Spleen (tissue), 11 donors: ENCODE measurements at regions not wholly inside any gene's neighbourhood (a gene's known extent, or its start where the extent isn't known, plus 50 kb on each side); places are given as distances from the start of the nearest gene placed in this dataset.
"Not testable (repeated sequence)": the region's sequence is repeated elsewhere in the genome, so short reads cannot be mapped to it uniquely, and the experiment has no call there.

Experiments used
- DNase-seq: peaks from one replicate; pipeline ENCODE4 v3.0.0-alpha.2; 2020
- H3K27ac ChIP-seq, 8 donors: fragments of 200-600 bp; sonication (generic) in 7 of 8; 1 replicate in 4 of 8; 2 replicates in 4 of 8; pipeline versions ENCODE4 v1.5.0 to v1.8.0; 2016 to 2021; ENCODE audit warnings: inconsistent platforms in 4 of 8, mild to moderate bottlenecking in 4 of 8, moderate library complexity in 1 of 8
- H3K27me3 ChIP-seq, 7 donors: fragments of 200-600 bp; sonication (generic) in 6 of 7; replicated peaks in 1 of 7; 1 replicate in 4 of 7; 2 replicates in 3 of 7; pipeline versions ENCODE4 v1.5.0 to v1.8.0; 2016 to 2021; ENCODE audit warnings: inconsistent platforms in 3 of 7, mild to moderate bottlenecking in 1 of 7
- H3K36me3 ChIP-seq, 6 donors: fragments of 200-600 bp; sonication (generic) in 5 of 6; 1 replicate in 4 of 6; 2 replicates in 2 of 6; pipeline versions ENCODE4 v1.5.0 to v1.8.0; 2016 to 2021; ENCODE audit warnings: inconsistent platforms in 2 of 6
- H3K4me1 ChIP-seq, 6 donors: fragments of 200-600 bp; sonication (generic) in 5 of 6; 1 replicate in 3 of 6; 2 replicates in 3 of 6; pipeline versions ENCODE4 v1.5.0 to v1.8.0; 2016 to 2021; ENCODE audit warnings: inconsistent platforms in 3 of 6
- H3K4me3 ChIP-seq, 8 donors: fragments of 200-600 bp; sonication (generic) in 7 of 8; 1 replicate in 4 of 8; 2 replicates in 4 of 8; pipeline versions ENCODE4 v1.5.0 to v1.8.0; 2016 to 2021; ENCODE audit warnings: inconsistent platforms in 4 of 8, mild to moderate bottlenecking in 4 of 8, moderate library complexity in 2 of 8
- H3K9me3 ChIP-seq, 8 donors: fragments of 200-600 bp; sonication (generic) in 7 of 8; 1 replicate in 4 of 8; 2 replicates in 4 of 8; pipeline versions ENCODE4 v1.5.0 to v1.8.0; 2016 to 2021; ENCODE audit warnings: inconsistent platforms in 4 of 8
- CTCF ChIP-seq, 11 experiments: fragments of 200-600 bp in 7 of 11; fragments of 450-650 bp in 4 of 11; sonication (generic) in 4 of 11; IDR thresholded peaks in 8 of 11; conservative IDR thresholded peaks in 3 of 11; 1 replicate in 7 of 11; 2 replicates in 4 of 11; pipeline versions ENCODE4 v1.4.0 to v1.8.0; 2016 to 2021; ENCODE audit warnings: antibody characterized with exemption in 11 of 11, inconsistent platforms in 4 of 11, mild to moderate bottlenecking in 1 of 11
- POLR2A ChIP-seq, 3 donors: fragments of 450-650 bp; IDR thresholded peaks; one replicate each; pipeline ENCODE4 v1.5.1; 2017; ENCODE audit warnings: antibody characterized with exemption in 3 of 3, mild to moderate bottlenecking in 1 of 3
- POLR2AphosphoS5 ChIP-seq, 3 donors: sonication (generic); formaldehyde crosslinking; IDR thresholded peaks; one replicate each; pipeline ENCODE4 v1.5.1; 2017; ENCODE audit warnings: antibody characterized with exemption in 3 of 3
- WGBS, 5 donors: extraction: QIAGEN DNeasy Blood & Tissue Kit in 3 of 5; methylation state at CpG; one replicate each; pipeline versions ENCODE4 v1.1.5 to v1.1.7; 2013 to 2018; 5-methylcytosine and 5-hydroxymethylcytosine counted together
- intact Hi-C: fragments of 100-400 bp; cut with DNase I; formaldehyde crosslinking; loops from one replicate; pipeline ENCODE4 v1.15.0; 2023; ENCODE audit warnings: low total_unique reads
- donor health status: healthy with polysubstance abuse.
- donor health status: DM: no; HTN: no; CAD: no; lungs with moderate emphysema.
- donor health status: DM: no; HTN: no; CAD: no.
- donor health status: Bipolar disorder and iron deficiency.
- donor health status: healthy.
- donor health status: DM: no; HTN: no; CAD: no.
- donor health status: DM: yes; HTN: yes; CAD: no.

GRCh38 chr17:26731005-26731921 is 562.7 kb upstream of the WSB1 start:
- H3K4me3 ChIP-seq = no peak overlapping the region
- TF ChIP-seq POLR2A (IDR thresholded peaks at IDR 0.05) (no peak), CTCF (IDR thresholded peaks at IDR 0.05 in 8 of 11, conservative IDR thresholded peaks at IDR 0.05 in 3 of 11) (no peak), POLR2AphosphoS5 (IDR thresholded peaks at IDR 0.05) (no peak)
- no peak overlapping the region for H3K27ac ChIP-seq
- peaks cover 0 to 48% (median 20%) of the 10 kb centered on the region in 8 donors for H3K9me3 ChIP-seq
- WGBS, 5 donors = 57 to 72% (median 62%) methylated on average over 93 to 96 of the region's 96 CpGs
- intact Hi-C loops = no loop called here
- peak; percentile 61 for DNase-seq
- peaks cover 0 to 23% (median 0%) of the 10 kb centered on the region in 7 donors for H3K27me3 ChIP-seq
- no peaks in the 10 kb centered on the region for H3K4me1 ChIP-seq
- no peaks in the 10 kb centered on the region for H3K36me3 ChIP-seq

- 63 to 85% (median 68%) methylated on average over 22 of the region's 22 CpGs for WGBS, 5 donors
- H3K4me3 ChIP-seq, H3K27ac ChIP-seq, H3K36me3 ChIP-seq, H3K4me1 ChIP-seq, intact Hi-C loops: not testable (repeated sequence)
- Histone ChIP-seq H3K27me3 (peaks cover 0 to 23% (median 0%) of the 10 kb centered on the region in 7 donors), H3K9me3 (peaks cover 0 to 54% (median 26%) of the 10 kb centered on the region in 8 donors)
- DNase-seq = peak; percentile 66
Measured at GRCh38 chr17:26731926-26732325, 562.0 kb upstream of the WSB1 start.

GRCh38 chr17:26734775-26735174 is 559.1 kb upstream of the WSB1 start:
- H3K27me3 ChIP-seq = peaks cover 0 to 23% (median 0%) of the 10 kb centered on the region in 7 donors
- DNase-seq, H3K36me3 ChIP-seq, H3K4me1 ChIP-seq, H3K4me3 ChIP-seq, H3K27ac ChIP-seq, intact Hi-C loops: not testable (repeated sequence)
- peaks cover 0 to 61% (median 37%) of the 10 kb centered on the region in 8 donors for H3K9me3 ChIP-seq
- WGBS, 5 donors = 41 to 57% (median 54%) methylated on average over 2 of the region's 2 CpGs

- intact Hi-C loops, H3K4me1 ChIP-seq, H3K4me3 ChIP-seq, H3K36me3 ChIP-seq, H3K27ac ChIP-seq: not testable (repeated sequence)
- Histone ChIP-seq H3K9me3 (peaks cover 0 to 65% (median 38%) of the 10 kb centered on the region in 8 donors), H3K27me3 (peaks cover 0 to 20% (median 0%) of the 10 kb centered on the region in 7 donors)
- 60 to 87% (median 81%) methylated on average over 1 to 4 of the region's 6 CpGs; no CpG with 5 or more reads in 1 of the 5 donors for WGBS, 5 donors
- peak; percentile 47 for DNase-seq
Measured at GRCh38 chr17:26735977-26736376, 557.9 kb upstream of the WSB1 start.

- Histone ChIP-seq H3K4me3 (no peak overlapping the region), H3K9me3 (peaks cover 0 to 21% (median 0%) of the 10 kb centered on the region in 8 donors), H3K4me1 (no peaks in the 10 kb centered on the region), H3K27ac (no peak overlapping the region), H3K27me3 (peaks cover 0 to 25% (median 0%) of the 10 kb centered on the region in 7 donors), H3K36me3 (no peaks in the 10 kb centered on the region)
- DNase-seq = no peak
- 48 to 66% (median 53%) methylated on average over 68 to 103 of the region's 103 CpGs for WGBS, 5 donors
- intact Hi-C loops = no loop called here
- TF ChIP-seq POLR2A (IDR thresholded peaks at IDR 0.05) (no peak), CTCF (IDR thresholded peaks at IDR 0.05 in 8 of 11, conservative IDR thresholded peaks at IDR 0.05 in 3 of 11) (no peak), POLR2AphosphoS5 (IDR thresholded peaks at IDR 0.05) (no peak)
Measured at GRCh38 chr17:26765860-26766709, 527.8 kb upstream of the WSB1 start.
